ENCODE measurements at regions not wholly inside any gene's neighbourhood (a gene's known extent, or its start where the extent isn't known, plus 50 kb on each side); places are given as distances from the start of the nearest gene placed in this dataset.

DNA sequence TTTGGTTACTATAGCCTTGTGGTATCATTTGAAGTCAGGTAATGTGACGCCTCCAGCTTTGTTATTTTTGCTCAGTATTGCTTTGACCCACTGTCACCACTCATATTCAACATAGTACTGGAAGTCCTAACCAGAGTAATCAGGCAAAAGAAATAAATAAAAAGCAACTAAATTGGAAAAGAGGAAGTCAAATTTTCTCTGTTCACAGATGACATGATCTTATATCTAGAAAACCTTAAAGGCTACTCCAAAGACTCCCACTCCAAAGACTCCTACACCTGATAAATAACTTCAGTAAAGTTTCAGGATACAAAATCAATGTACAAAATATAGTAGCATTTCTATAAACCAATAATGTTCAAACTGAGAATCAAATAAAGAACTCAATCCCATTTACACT lies 348.6 kb downstream of the CXXC4 start:
- no peak for DNase-seq (ENCODE audit: low read depth in 4 of 4, low spot score in 2 of 4)

DNA sequence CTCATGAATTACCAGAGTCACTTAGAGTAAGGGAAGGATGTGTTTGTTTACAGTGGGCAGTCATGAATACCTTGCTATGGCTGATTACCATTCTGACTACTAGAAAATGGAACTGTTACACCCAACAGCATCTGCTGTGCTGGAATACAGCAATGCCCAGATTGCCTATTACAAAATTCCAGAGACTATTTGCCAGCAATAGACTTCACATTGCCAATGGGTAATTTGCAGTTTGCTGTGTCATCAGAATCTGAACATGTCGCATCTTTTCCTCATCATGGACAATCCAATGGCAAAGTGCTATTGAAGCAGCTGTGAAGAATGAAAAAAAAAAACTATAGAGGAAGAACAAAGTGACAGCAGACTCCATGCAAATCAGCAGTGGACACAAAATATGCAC lies 356.6 kb downstream of the CXXC4 start:
- no peak for DNase-seq (ENCODE audit: low read depth in 4 of 4, low spot score in 2 of 4)

DNA sequence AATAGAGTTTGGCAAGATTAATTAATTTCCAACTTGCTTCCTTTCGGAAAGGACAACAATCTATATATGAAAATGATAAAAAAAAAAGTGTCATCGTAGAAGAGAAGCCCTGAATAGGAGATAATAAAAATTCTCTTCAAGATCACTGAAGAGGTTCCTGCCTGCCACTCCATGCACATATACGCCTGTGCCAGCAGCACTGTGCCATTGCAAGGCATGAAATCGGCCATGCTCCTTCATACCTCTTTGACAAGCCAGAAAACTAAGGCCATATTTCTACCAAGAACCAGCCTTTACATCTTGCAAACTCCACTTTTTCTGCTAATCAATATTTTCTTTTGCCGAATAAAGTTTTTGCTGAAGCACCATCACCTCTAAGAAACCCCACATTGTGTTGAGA lies 365.5 kb downstream of the CXXC4 start:
- DNase-seq (ENCODE audit: low read depth in 4 of 4, low spot score in 2 of 4): no peak

DNA sequence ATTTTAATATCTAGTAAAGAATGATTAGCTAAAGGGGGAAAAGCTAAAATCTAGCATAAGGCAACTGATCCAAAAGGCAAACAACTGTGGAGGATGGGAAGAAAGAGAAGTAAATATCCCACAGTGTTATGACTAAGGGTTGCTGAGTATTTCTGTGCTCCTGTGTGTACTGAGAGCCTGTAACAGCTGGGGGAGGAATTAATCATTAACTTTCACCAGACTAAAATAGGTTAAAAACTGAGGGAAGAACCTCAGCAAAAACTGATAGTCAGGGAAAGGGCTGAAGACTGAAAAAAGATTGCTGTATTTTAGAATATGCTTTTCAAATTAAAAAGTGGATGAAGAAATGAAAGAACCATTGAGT lies 365.9 kb downstream of the CXXC4 start:
- DNase-seq (ENCODE audit: low read depth in 4 of 4, low spot score in 2 of 4): peak in 1 of 4 donors; percentile 3

DNA sequence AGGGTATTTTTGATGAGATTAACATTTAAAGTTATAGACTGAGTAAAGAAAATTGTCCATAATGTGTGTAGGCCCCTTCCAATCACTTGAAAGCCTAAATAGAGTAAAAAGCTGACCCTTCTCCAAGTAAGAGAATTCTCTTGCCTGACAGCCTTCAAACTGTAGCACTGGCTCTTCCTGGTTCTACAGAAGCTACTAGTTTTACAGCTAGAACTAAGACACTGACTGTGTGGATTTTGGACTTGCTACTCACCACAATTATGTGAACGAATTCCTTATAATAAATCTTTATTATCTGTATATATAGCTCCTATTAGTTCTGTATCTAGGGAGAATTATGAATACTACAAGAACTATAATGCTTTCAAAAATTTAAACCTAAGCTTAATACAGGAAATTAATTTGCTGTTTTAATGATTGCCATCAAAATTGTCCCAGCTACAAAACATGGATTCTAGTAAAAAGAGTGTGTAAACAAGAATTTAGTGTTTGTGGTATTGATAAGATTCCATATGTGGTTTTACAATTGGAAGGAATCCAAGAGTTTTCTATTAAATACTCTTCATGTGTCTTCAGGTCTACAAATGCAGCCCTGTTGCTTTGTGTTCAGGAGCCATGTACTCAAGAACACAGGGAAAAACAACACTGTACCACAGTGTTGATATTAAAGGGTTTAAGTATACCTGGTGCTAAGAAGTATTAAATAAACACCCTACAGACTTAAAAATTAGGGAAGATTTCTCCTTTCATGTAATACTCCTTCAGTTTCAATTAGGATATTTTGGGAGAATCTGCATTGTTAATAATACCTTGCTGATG lies 366.5 kb downstream of the CXXC4 start:
- no peak for DNase-seq (ENCODE audit: low read depth in 4 of 4, low spot score in 2 of 4)

DNA sequence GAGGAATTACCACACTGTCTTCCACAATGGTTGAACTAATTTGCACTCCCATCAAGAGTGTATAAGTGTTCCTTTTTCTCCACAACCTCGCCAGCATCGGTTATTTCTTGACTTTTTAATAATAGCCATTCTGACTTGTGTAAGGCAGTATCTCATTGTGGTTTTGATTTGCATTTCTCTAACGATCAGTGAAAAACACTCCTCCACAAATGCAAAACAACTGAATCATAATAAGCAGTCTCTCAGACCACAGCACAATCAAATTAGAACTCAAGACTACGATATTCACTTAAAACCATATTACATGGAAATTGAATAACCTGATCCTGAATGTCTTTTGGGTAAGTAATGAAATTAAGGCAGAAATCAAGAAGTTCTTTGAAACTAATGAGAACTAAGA lies 371.7 kb downstream of the CXXC4 start:
- no peak for DNase-seq (ENCODE audit: low read depth in 4 of 4, low spot score in 2 of 4)

DNA sequence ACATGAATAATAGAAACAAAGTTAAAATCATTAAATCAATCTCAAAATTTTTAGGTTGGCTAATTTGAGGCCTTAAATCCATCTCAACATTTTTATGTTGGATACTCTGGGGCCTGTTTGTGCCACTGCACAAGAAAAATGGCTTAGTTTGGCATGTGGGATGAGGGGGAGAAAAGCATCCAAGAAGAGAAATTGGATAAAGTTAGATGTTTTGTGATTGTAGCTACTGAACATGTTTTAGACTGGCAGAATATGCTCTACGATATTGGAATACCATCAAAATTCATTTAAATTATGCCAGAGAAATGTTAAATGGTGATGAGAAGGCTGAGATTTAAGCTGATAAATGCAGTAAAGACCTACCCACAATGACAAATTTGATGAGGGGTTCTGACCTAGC lies 376.9 kb downstream of the CXXC4 start:
- DNase-seq (ENCODE audit: low read depth in 4 of 4, low spot score in 2 of 4): no peak

DNA sequence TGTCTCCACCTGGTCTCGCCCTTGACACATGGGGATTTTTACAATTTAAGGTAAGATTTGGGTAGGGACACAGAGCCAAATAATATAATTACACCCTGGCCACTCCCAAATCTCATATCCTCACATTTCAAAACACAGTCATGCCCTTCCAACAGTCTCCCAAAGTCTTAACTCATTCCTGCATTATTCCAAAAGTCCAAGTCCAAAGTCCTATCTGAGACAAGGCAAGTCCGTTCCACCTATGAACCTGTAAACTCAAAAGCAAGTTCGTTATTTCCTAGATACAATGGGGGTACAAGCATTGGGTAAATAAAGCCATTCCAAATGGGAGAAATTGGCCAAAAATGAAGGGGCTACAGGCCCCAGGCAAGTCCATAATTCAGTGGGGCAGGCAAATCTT lies 380.8 kb downstream of the CXXC4 start:
- DNase-seq (ENCODE audit: low read depth in 4 of 4, low spot score in 2 of 4): no peak

DNA sequence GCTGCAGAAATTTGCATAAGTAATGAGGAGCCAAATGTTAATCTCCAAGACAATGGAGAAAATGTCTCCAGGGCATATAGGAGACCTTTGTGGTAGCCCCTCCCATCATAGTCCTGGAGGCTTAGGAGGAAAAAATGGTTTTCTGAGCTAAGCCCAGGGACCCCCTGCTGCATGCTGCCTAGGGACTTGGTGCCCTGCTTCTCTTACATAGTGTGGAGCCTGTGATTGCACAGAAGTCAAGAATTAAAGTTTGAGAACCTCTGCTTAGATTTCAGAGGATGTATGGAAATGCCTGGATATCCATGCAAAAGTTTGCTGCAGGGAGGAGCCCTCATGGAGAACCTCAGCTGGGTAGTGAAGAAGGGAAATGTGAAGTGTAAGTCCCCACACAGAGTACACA lies 379.4 kb upstream of the TACR3 start:
- no peak for DNase-seq (ENCODE audit: low read depth in 4 of 4, low spot score in 2 of 4)

DNA sequence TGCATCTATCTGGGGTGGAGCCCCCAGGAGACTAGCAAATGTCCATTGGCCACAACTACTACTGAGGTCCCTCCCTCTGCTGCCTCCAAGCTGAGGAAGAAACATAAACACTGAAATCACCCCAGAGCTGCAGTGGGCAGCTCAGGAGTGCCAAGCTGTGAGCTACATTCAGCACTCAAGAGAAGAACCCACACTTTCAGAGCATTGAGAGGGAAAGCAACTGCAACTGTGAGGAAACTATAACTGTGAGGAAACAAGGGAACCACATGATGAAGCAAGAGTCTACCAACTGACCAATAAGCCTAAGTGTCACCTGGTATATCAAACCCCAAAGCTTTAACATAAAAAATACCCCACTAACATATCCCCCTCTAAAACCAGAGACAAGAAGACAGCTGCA lies 373.5 kb upstream of the TACR3 start:
- DNase-seq (ENCODE audit: low read depth in 4 of 4, low spot score in 2 of 4): no peak

DNA sequence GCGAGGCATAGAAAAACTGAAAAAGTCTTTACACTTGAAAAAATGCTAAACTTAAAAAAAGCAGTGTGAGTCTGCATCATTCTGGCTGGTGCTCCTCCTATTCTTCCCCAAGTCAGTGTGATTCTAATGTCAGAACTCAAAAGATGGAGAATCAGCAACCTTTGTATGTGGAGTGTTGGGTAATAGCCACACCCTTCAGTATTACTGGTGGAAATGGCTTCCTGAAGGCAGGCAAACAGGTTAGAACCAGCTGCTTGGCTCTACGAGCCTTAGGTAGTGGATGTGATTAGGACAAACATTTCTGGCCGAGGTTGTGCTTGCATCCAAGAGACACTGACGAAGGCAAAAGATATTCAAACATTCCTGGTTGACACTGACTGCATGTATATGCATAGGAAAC lies 353.4 kb upstream of the TACR3 start:
- no peak for DNase-seq (ENCODE audit: low read depth in 4 of 4, low spot score in 2 of 4)

DNA sequence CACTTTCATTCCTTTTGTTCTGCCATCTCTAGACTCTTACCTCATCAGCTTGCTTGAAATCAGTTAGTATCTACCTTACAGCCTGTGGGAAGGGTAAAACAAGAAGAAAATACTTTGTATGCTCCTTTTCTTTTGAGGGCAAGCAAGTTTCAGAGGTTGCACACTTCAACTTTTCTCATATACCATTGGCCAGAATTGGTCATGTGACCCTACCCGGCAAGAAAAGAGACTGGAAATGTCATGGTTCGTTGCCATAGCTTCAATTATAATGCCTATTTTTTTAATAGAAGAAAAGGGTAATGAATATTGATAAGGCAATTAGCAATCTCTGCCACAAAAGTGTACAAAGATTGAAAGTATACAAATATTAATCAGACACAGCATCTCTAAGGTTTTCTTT lies 346.7 kb upstream of the TACR3 start:
- DNase-seq (ENCODE audit: low read depth in 4 of 4, low spot score in 2 of 4): no peak

DNA sequence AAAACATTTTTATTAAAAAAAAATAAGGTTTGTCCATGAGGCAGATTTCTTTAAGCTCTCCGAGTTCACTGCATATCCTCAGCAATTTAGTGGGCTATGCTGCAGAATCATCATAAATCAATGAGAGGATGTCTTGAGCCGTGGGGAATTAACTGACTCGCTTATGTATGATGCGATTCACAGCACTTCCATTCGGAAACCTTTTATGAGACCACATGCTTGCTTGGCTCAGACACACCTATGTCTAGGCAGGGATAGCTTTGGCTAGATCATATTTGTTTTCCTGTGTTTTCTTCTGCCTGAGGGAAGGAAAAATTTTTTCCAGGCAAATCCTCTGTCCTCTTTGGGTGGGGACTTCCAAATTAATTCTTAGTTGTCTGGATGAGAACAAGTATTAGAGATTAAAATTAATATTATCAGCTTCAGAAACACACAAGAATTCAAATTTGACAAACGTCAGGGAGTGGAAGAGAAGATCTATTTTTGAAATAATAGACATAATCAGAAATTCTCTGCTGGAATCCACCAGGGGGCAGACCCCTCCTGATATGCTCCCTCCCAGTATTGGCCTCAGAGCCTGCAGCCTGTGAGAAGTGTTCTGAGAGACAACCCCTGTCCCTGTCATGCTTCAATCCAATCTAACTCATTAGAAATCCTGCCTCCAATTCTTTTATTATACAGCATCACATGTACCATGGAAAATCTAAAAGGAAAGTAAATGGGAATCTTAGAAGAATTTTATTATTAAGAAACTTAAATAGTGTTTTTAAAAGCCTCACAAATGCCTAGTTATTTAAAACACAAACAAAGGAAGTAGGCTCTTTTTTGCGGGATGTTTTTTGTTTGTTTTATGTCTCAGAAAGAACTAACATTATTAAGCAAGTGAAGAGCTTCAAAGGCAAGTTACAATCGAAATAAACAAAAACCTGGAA lies 345.1 kb upstream of the TACR3 start:
- DNase-seq (ENCODE audit: low read depth in 4 of 4, low spot score in 2 of 4): peak in 2 of 4 donors; percentile 13 to 21

DNA sequence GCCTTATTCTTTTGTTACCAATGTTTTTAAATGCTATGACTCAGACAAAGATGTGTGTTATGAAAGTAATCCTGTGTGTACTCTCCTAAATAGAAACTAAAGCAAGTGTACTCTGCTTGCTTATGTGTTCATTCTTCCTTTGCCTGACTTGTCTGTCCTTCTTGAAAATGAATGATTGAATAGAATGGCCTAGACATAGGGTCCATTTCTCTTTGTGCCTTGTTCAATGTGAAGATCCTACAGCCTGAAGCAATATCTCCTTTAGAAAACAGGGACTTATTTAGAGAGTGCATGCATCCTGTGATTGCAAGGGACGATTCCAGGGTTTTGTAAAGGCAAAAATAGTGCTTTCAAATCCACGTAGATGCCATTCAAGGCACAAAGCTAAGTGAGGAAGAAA lies 343.6 kb upstream of the TACR3 start:
- DNase-seq (ENCODE audit: low read depth in 4 of 4, low spot score in 2 of 4): no peak

DNA sequence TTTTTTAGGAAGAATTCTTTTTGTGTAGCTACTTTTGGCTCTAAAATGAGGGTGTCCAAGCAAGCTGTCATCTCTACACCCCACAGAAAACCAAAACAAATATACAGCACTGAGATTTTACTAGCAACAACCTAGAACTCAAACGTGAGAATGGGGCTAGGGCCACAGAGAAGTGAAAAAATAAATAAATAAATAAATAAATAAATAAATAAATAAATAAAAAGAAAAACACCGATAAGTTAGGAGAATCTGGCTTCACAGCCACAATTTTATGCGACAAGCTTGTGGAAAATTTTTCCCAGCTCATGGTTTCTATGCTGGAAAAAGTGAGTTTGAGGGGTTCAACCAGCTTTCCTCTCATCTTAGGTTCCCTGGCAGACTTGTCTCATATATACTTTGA lies 324.6 kb upstream of the TACR3 start:
- DNase-seq (ENCODE audit: low read depth in 4 of 4, low spot score in 2 of 4): no peak

DNA sequence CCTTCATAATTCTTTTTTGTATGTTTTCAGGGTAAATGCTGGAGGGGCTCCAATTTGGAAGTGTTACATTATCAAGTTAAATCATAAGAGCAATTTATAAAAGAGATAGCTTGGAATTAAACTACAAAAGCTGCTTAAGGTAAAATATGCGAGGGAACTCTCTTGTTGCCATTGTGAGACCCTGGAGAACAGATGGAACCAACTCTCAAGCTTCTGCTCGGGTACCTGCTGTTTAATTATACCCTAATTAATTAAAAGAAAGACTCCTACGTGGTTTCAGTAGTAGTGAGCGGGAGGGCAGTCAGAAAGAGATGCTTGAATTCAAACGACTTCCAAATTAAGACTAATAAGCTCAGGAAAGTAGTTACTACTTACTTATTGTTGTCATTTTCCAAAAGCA lies 313.1 kb upstream of the TACR3 start:
- DNase-seq (ENCODE audit: low read depth in 4 of 4, low spot score in 2 of 4): no peak

DNA sequence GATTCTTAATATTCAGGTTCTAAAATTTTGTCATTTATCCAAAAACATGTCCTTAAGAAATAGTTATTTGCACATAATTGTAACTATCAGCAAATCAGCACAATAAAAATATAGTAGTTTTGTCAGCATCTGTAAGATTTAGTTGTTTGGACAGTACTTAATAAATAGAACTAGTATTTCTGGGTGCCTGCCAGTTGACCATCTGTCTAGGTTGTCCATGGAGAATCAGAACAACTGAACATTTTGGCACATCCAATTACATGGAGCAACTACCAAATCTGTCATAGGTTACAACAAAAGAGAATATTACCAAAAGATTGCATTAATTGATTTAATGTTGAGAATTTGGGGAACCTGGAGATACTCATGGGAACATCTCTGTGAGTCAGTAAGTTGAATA lies 305.5 kb upstream of the TACR3 start:
- DNase-seq (ENCODE audit: low read depth in 4 of 4, low spot score in 2 of 4): no peak

DNA sequence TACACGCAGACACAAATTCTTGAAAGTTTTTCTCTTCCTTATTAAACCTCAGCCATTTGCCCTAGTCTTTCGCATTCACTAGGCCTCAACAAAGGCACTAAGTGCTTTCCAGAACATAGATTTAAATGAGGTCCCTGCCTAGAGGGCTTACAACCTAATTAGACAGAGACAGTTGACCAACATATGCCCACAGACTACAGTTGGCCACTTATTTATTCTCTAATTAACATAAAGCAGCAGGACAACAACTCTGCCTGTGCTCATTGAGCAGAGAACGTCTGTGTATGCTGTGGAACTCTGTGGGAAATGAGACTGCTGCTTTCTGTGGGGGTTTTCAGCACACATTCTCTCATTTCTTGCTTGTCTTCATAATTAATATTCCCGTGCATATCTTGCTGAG lies 303.0 kb upstream of the TACR3 start:
- no peak for DNase-seq (ENCODE audit: low read depth in 4 of 4, low spot score in 2 of 4)

DNA sequence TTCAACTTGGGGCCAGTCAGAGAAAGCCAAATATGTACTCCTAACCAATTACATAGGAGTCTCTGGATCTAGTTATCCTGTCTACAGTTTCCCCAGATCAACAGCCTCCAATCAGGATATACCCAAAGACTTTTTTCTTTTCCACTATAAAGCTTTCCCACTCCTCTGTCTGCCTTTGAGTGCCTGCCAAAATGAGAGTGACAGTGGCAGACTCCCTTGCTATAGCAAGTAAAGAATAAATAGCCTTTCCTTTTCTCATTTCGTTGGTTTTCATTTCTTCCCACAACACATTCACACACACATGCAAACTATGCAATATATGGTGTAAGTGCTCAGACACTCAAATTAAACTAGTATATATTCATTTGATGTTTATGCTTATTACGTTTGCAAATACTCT lies 302.4 kb upstream of the TACR3 start:
- no peak for DNase-seq (ENCODE audit: low read depth in 4 of 4, low spot score in 2 of 4)

DNA sequence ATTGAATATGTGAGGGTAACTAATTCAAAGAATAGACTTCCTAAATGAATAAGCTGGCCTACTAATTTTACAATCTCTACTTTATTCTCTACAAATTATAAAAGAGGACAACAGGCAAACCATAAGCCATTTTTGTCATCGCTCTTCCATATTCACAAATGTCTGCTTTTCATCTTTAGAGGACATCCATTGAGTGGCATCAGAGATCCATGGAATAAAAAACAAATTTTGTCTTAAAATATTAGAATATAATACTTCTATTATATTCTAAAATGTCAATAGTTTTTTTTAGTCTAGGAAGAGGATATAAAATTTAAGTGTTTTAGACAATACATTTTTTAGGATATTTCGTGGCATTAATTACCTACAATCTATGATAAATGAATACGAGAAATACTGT lies 300.9 kb upstream of the TACR3 start:
- DNase-seq (ENCODE audit: low read depth in 4 of 4, low spot score in 2 of 4): no peak

DNA sequence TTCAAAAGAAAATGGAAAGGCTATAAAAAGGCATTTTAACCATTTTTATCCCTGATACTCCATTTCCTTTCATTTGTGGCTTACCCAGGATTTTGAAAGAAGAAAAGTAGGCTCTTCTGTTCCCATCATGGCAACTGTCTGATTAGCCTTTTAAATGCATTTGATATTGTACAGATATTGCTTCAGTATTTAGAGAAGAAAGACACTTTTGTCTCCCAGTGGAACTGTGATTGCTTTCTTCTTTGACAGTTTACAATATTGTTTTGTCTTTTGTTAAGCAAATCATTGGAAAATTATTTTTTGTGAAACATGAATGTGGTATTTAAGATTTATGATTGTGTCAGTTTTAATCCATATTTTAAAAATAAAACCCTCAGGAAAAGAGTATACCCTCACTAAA lies 297.4 kb upstream of the TACR3 start:
- DNase-seq (ENCODE audit: low read depth in 4 of 4, low spot score in 2 of 4): no peak

DNA sequence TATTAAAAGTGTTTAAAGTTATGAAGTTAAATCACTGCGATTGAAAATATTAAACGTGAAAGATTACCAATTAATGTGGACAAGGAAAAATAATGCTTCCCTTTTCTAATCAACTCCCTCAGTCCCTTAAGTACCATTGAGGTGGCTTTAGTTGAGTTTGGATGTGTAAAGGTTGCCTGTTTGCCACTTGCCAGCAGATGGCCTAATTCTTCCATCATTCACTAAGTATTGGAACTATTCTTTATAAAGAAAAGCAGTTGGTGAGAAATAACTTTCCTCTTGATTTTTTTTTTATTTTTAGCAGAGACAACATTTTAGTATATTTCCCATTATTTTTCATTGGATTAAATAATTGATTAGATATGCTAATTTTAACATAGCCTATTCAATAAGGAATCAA lies 295.9 kb upstream of the TACR3 start:
- no peak for DNase-seq (ENCODE audit: low read depth in 4 of 4, low spot score in 2 of 4)
